WTC11 (cell line): ENCODE measurements at regions not wholly inside any gene's neighbourhood (a gene's known extent, or its start where the extent isn't known, plus 50 kb on each side); places are given as distances from the start of the nearest gene placed in this dataset.

Source experiments
- ATF2 ChIP-seq: sonication (generic); formaldehyde crosslinking; IDR thresholded peaks from 2 replicates; pipeline ENCODE4 v1.8.1; 2022; ENCODE audit warnings: low read depth, missing genetic modification reagents, borderline replicate concordance
- ESRRA ChIP-seq: sonication (generic); formaldehyde crosslinking; IDR thresholded peaks from 2 replicates; pipeline ENCODE4 v1.8.1; 2022; ENCODE audit warnings: mild to moderate bottlenecking, missing genetic modification reagents, borderline replicate concordance
- JUN ChIP-seq: sonication (generic); formaldehyde crosslinking; IDR thresholded peaks from 2 replicates; pipeline ENCODE4 v1.8.0; 2023; ENCODE audit warnings: mild to moderate bottlenecking, missing genetic modification reagents
- MLX ChIP-seq: sonication (generic); formaldehyde crosslinking; IDR thresholded peaks from 2 replicates; pipeline ENCODE4 v1.8.1; 2023; ENCODE audit warnings: mild to moderate bottlenecking, missing genetic modification reagents, moderate library complexity
- NFATC4 ChIP-seq: fragments of 250-450 bp; sonication (Bioruptor Pico); IDR thresholded peaks from 2 replicates; pipeline ENCODE4 v1.9.0; 2021; ENCODE audit warnings: mild to moderate bottlenecking
- NR1H2 ChIP-seq: sonication (generic); formaldehyde crosslinking; IDR thresholded peaks from 2 replicates; pipeline ENCODE4 v1.9.0; 2021; ENCODE audit warnings: mild to moderate bottlenecking, moderate library complexity, missing genetic modification reagents
- SOX15 ChIP-seq: fragments of 250-450 bp; sonication (Bioruptor Pico); IDR thresholded peaks from 2 replicates; pipeline ENCODE4 v1.9.0; 2021; ENCODE audit warnings: mild to moderate bottlenecking
- TCF7 ChIP-seq: sonication (generic); formaldehyde crosslinking; IDR thresholded peaks from 2 replicates; pipeline ENCODE4 v1.8.0; 2022; ENCODE audit warnings: mild to moderate bottlenecking, low read depth, missing genetic modification reagents, moderate library complexity
- USF1 ChIP-seq: sonication (generic); formaldehyde crosslinking; IDR thresholded peaks from 2 replicates; pipeline ENCODE4 v1.8.0; 2022; ENCODE audit warnings: mild to moderate bottlenecking, missing genetic modification reagents
- TF ChIP-seq, protein P1 (sequence below): fragments of 200-600 bp; IDR thresholded peaks from 2 replicates; pipeline ENCODE4 v1.8.0; 2022; ENCODE audit warnings: antibody characterized with exemption
- TF ChIP-seq, protein P2 (sequence below): sonication (generic); formaldehyde crosslinking; IDR thresholded peaks from 2 replicates; pipeline ENCODE4 v1.8.0; 2023; ENCODE audit warnings: missing genetic modification reagents
- TF ChIP-seq, protein P3 (sequence below): sonication (generic); formaldehyde crosslinking; IDR thresholded peaks from 2 replicates; pipeline ENCODE4 v1.8.0; 2022; ENCODE audit warnings: mild to moderate bottlenecking, missing genetic modification reagents
- TF ChIP-seq, protein P4 (sequence below): sonication (generic); formaldehyde crosslinking; IDR thresholded peaks from 2 replicates; pipeline ENCODE4 v1.8.1; 2023; ENCODE audit warnings: mild to moderate bottlenecking, missing genetic modification reagents, moderate library complexity

- TF ChIP-seq, protein P1, sequence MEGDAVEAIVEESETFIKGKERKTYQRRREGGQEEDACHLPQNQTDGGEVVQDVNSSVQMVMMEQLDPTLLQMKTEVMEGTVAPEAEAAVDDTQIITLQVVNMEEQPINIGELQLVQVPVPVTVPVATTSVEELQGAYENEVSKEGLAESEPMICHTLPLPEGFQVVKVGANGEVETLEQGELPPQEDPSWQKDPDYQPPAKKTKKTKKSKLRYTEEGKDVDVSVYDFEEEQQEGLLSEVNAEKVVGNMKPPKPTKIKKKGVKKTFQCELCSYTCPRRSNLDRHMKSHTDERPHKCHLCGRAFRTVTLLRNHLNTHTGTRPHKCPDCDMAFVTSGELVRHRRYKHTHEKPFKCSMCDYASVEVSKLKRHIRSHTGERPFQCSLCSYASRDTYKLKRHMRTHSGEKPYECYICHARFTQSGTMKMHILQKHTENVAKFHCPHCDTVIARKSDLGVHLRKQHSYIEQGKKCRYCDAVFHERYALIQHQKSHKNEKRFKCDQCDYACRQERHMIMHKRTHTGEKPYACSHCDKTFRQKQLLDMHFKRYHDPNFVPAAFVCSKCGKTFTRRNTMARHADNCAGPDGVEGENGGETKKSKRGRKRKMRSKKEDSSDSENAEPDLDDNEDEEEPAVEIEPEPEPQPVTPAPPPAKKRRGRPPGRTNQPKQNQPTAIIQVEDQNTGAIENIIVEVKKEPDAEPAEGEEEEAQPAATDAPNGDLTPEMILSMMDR: no peak
- no peak for TF ChIP-seq USF1 (CRISPR knock-in tag)
- TF ChIP-seq SOX15 (CRISPR knock-in tag): no peak
- TF ChIP-seq TCF7 (CRISPR knock-in tag): no peak
- no peak for TF ChIP-seq NFATC4 (CRISPR knock-in tag)
- TF ChIP-seq ESRRA: no peak
- TF ChIP-seq, protein P2, sequence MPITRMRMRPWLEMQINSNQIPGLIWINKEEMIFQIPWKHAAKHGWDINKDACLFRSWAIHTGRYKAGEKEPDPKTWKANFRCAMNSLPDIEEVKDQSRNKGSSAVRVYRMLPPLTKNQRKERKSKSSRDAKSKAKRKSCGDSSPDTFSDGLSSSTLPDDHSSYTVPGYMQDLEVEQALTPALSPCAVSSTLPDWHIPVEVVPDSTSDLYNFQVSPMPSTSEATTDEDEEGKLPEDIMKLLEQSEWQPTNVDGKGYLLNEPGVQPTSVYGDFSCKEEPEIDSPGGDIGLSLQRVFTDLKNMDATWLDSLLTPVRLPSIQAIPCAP (CRISPR knock-in tag): no peak
- TF ChIP-seq, protein P3, sequence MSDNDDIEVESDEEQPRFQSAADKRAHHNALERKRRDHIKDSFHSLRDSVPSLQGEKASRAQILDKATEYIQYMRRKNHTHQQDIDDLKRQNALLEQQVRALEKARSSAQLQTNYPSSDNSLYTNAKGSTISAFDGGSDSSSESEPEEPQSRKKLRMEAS (CRISPR knock-in tag): no peak
- TF ChIP-seq NR1H2 (CRISPR knock-in tag): no peak
- no peak for TF ChIP-seq ATF2 (CRISPR knock-in tag)
- TF ChIP-seq, protein P4, sequence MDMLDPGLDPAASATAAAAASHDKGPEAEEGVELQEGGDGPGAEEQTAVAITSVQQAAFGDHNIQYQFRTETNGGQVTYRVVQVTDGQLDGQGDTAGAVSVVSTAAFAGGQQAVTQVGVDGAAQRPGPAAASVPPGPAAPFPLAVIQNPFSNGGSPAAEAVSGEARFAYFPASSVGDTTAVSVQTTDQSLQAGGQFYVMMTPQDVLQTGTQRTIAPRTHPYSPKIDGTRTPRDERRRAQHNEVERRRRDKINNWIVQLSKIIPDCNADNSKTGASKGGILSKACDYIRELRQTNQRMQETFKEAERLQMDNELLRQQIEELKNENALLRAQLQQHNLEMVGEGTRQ: no peak
- TF ChIP-seq MLX (CRISPR knock-in tag): no peak
- no peak for TF ChIP-seq JUN (CRISPR knock-in tag)
These were observed 255.1 kb upstream of the NREP start for GRCh38 chr5:112012104-112012503.
